ENCODE measurements at regions not wholly inside any gene's neighbourhood (a gene's known extent, or its start where the extent isn't known, plus 50 kb on each side); places are given as distances from the start of the nearest gene placed in this dataset.

DNA sequence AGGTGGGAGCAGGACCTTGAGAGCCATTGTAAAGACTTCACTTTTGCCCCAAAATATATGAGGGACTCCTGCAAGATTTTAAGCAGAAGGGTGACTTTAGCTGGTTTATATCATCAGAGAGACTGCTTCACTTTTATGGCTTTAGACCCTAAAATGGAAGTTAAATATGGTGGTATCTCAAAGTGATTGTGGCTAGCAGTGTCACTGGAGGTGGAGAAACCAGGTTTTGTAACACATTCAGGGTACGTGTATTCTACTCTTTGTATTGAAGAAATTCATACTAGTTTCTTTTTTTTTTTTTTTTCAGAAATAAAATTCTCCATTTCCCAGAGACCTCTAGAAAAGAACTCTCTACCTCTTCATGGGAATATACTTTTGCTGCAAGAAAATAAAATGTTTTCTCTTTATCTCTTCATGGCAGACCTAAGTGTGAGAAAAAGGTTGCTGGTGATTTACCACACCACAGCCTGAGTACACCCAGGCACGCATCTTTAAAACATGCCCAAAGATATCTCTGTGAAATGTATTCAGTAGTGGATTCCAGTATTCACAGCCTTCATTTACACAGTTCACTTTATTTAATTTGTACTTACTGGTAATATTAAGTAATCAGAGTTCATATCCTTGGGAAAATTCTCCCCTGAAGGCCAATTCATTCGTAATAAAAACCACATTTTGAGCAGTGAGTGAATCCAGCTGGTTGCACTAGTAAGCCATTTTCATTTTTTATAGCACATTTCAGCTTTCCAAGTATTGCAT lies 74.3 kb upstream of the GUCY1A1 start:
- no peak overlapping the region for H3K27ac ChIP-seq (ENCODE audit: extremely low read depth, low read depth, low read length)
- H3K4me3 ChIP-seq (ENCODE audit: low read depth, low read length), result no peak overlapping the region
- CTCF ChIA-PET, result no interaction called here
- POLR2A ChIA-PET, result no interaction called here
- H3K9me3 ChIP-seq (ENCODE audit: control insufficient read depth, insufficient read depth, low read depth, low read length), result no peaks in the 10 kb centered on the region
- H3K36me3 ChIP-seq (ENCODE audit: control insufficient read depth in 2 of 2, insufficient read depth in 1 of 2, low read length in 2 of 2), result no peaks in the 10 kb centered on the region
- H3K4me1 ChIP-seq (ENCODE audit: control insufficient read depth, insufficient read depth, low read length), result peaks cover 2% of the 10 kb centered on the region; the same call in 1 of the 2 replicates
- TF ChIP-seq ZNF341 (tag by site-specific recombination; IDR thresholded peaks at IDR 0.05; ENCODE audit: low read depth) (no peak), ZNF768 (tag by site-specific recombination; IDR thresholded peaks at IDR 0.05) (no peak), ZNF423 (tag by site-specific recombination; IDR thresholded peaks at IDR 0.05) (no peak), PRDM1 (tag by site-specific recombination; IDR thresholded peaks at IDR 0.05) (no peak), ZSCAN23 (tag by site-specific recombination; IDR thresholded peaks at IDR 0.05) (no peak), ZNF114 (tag by site-specific recombination; IDR thresholded peaks at IDR 0.05) (no peak), ZNF658 (tag by site-specific recombination; IDR thresholded peaks at IDR 0.05) (no peak), HOXC10 (CRISPR knock-in tag; IDR thresholded peaks at IDR 0.05) (no peak), ZNF548 (tag by site-specific recombination; IDR thresholded peaks at IDR 0.05) (no peak), ZNF561 (tag by site-specific recombination; IDR thresholded peaks at IDR 0.05; ENCODE audit: borderline replicate concordance) (no peak), ZNF660 (tag by site-specific recombination; IDR thresholded peaks at IDR 0.05) (no peak), ZNF335 (tag by site-specific recombination; conservative IDR thresholded peaks at IDR 0.05) (no peak), ZNF621 (tag by site-specific recombination; IDR thresholded peaks at IDR 0.05) (no peak), SP7 (tag by site-specific recombination; IDR thresholded peaks at IDR 0.05) (no peak), MEIS1 (CRISPR knock-in tag; IDR thresholded peaks at IDR 0.05; ENCODE audit: borderline replicate concordance) (no peak), ZFP69B (tag by site-specific recombination; IDR thresholded peaks at IDR 0.05) (no peak), ZNF777 (tag by site-specific recombination; IDR thresholded peaks at IDR 0.05; ENCODE audit: borderline replicate concordance) (no peak), ZNF248 (tag by site-specific recombination; IDR thresholded peaks at IDR 0.05) (no peak)
- TF ChIP-seq, protein P1, sequence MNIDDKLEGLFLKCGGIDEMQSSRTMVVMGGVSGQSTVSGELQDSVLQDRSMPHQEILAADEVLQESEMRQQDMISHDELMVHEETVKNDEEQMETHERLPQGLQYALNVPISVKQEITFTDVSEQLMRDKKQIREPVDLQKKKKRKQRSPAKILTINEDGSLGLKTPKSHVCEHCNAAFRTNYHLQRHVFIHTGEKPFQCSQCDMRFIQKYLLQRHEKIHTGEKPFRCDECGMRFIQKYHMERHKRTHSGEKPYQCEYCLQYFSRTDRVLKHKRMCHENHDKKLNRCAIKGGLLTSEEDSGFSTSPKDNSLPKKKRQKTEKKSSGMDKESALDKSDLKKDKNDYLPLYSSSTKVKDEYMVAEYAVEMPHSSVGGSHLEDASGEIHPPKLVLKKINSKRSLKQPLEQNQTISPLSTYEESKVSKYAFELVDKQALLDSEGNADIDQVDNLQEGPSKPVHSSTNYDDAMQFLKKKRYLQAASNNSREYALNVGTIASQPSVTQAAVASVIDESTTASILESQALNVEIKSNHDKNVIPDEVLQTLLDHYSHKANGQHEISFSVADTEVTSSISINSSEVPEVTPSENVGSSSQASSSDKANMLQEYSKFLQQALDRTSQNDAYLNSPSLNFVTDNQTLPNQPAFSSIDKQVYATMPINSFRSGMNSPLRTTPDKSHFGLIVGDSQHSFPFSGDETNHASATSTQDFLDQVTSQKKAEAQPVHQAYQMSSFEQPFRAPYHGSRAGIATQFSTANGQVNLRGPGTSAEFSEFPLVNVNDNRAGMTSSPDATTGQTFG (tag by site-specific recombination; IDR thresholded peaks at IDR 0.05; ENCODE audit: borderline replicate concordance), result no peak

- Histone ChIP-seq H3K9me3 (ENCODE audit: control insufficient read depth, insufficient read depth, low read depth, low read length) (no peaks in the 10 kb centered on the region), H3K36me3 (ENCODE audit: control insufficient read depth in 2 of 2, insufficient read depth in 1 of 2, low read length in 2 of 2) (no peaks in the 10 kb centered on the region), H3K4me1 (ENCODE audit: control insufficient read depth, insufficient read depth, low read length) (peaks cover 1% of the 10 kb centered on the region; the same call in 1 of the 2 replicates), H3K4me3 (ENCODE audit: low read depth, low read length) (no peak overlapping the region), H3K27ac (ENCODE audit: extremely low read depth, low read depth, low read length) (no peak overlapping the region)
- CTCF ChIA-PET, result no interaction called here
- POLR2A ChIA-PET, result no interaction called here
- TF ChIP-seq ZNF311 (tag by site-specific recombination; IDR thresholded peaks at IDR 0.05; ENCODE audit: borderline replicate concordance), result no peak
- TF ChIP-seq BCL11B (tag by site-specific recombination; IDR thresholded peaks at IDR 0.05; ENCODE audit: low read depth), result no peak
- TF ChIP-seq ZBTB21 (tag by site-specific recombination; IDR thresholded peaks at IDR 0.05), result no peak
- TF ChIP-seq ZNF629 (tag by site-specific recombination; IDR thresholded peaks at IDR 0.05), result no peak
- TF ChIP-seq ZNF274 (IDR thresholded peaks at IDR 0.05; ENCODE audit: low read length), result no peak
- no peak for TF ChIP-seq ZNF274 (tag by site-specific recombination; IDR thresholded peaks at IDR 0.05; ENCODE audit: borderline replicate concordance)
- no peak for TF ChIP-seq ZNF747 (tag by site-specific recombination; IDR thresholded peaks at IDR 0.05)
- no peak for TF ChIP-seq ZFP37 (tag by site-specific recombination; IDR thresholded peaks at IDR 0.05)
- no peak for TF ChIP-seq ZNF280D (tag by site-specific recombination; IDR thresholded peaks at IDR 0.05)
- no peak for TF ChIP-seq ZNF521 (tag by site-specific recombination; IDR thresholded peaks at IDR 0.05)
- no peak for TF ChIP-seq ZNF785 (tag by site-specific recombination; IDR thresholded peaks at IDR 0.05)
- TF ChIP-seq SCRT1 (tag by site-specific recombination; IDR thresholded peaks at IDR 0.05; ENCODE audit: borderline replicate concordance), result no peak
- TF ChIP-seq ZNF585B (tag by site-specific recombination; IDR thresholded peaks at IDR 0.05), result no peak
Measured at GRCh38 chr4:155591738-155592143, 74.9 kb upstream of the GUCY1A1 start.

Data from HEK293 (cell line).